GM12878 (cell line): ENCODE measurements at regions not wholly inside any gene's neighbourhood (a gene's known extent, or its start where the extent isn't known, plus 50 kb on each side); places are given as distances from the start of the nearest gene placed in this dataset.

ENCODE experiments used
- ATF2 ChIP-seq: IDR thresholded peaks from 2 replicates; pipeline ENCODE4 v1.6.1; 2012; ENCODE audit warnings: low read length, inconsistent platforms
- BHLHE40 ChIP-seq, 2 experiments: fragments of 450-650 bp in 1 of 2; IDR thresholded peaks; 2 replicates each; pipeline ENCODE4 v1.6.1; 2011 to 2017; ENCODE audit warnings: low read depth in 2 of 2, borderline replicate concordance in 1 of 2, improper control_type of control experiment in 1 of 2, low read length in 1 of 2, mild to moderate bottlenecking in 1 of 2
- IRF5 ChIP-seq: fragments of 450-650 bp; IDR thresholded peaks from 2 replicates; pipeline ENCODE4 v1.6.1; 2017; ENCODE audit warnings: borderline replicate concordance
- PAX8 ChIP-seq: fragments of 450-650 bp; IDR thresholded peaks from 2 replicates; pipeline ENCODE4 v1.6.1; 2017; ENCODE audit warnings: mild to moderate bottlenecking, moderate library complexity
- PRDM15 ChIP-seq: fragments of 450-650 bp; formaldehyde crosslinking; IDR thresholded peaks from 2 replicates; pipeline ENCODE4 v1.4.0; 2020; ENCODE audit warnings: mild to moderate bottlenecking, moderate library complexity
- RFX5 ChIP-seq: IDR thresholded peaks from 2 replicates; pipeline ENCODE4 v1.6.1; 2011; ENCODE audit warnings: low read depth, low read length, improper control_type of control experiment
- SIX5 ChIP-seq: IDR thresholded peaks from 2 replicates; pipeline ENCODE4 v1.6.1; 2011; ENCODE audit warnings: mild to moderate bottlenecking, low read depth, low read length, moderate library complexity; ENCODE audit not compliant: severe bottlenecking
- SMAD5 ChIP-seq: IDR thresholded peaks from 2 replicates; pipeline ENCODE4 v1.6.1; 2016; ENCODE audit warnings: antibody characterized with exemption, low read depth

GRCh38 chr2:128432423-128432822, 113.8 kb upstream of the HS6ST1 start (continued):
- no peak for TF ChIP-seq RFX5
- no peak for TF ChIP-seq PRDM15 (CRISPR knock-in tag)
- TF ChIP-seq PAX8, result no peak
- TF ChIP-seq BHLHE40 (IDR thresholded peaks at IDR 0.05; ENCODE audit: borderline replicate concordance in 1 of 2, low read depth in 2 of 2, low read length in 1 of 2), result no peak
- TF ChIP-seq ATF2, result no peak
- TF ChIP-seq SIX5, result no peak
- no peak for TF ChIP-seq IRF5
- TF ChIP-seq SMAD5, result no peak
